ENCODE measurements at regions not wholly inside any gene's neighbourhood (a gene's known extent, or its start where the extent isn't known, plus 50 kb on each side); places are given as distances from the start of the nearest gene placed in this dataset.

DNA sequence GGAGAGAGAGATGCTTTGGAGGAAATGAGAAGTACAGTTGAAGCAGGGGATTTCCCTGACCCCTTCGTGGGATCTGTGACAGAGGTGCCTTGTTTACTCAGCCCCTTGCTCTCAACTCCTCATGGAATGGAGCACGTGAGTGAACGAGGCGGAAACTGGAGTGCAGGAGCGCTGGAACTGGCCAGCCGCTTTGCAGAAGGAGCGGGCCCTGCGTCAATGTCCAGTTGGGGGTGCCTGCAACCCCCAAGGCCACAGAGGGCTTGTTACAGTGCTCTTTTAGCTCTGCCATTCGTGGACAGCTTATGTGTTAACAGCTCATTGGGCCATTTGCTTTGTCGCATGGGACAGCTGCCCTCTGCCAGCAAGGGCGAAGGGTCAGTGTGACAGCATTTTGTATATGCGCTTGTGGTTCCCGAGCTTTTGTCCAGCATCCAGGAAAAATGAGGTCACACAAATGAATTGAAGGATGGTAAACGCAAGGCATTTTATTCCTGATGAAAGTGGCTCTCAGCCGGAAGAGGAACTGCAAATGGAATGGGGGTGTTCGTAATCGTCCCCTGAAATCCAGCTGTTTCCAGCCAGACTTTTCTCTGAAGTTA, 1395.1 kb downstream of the CDH8 start:
- TF ChIP-seq, protein P1, sequence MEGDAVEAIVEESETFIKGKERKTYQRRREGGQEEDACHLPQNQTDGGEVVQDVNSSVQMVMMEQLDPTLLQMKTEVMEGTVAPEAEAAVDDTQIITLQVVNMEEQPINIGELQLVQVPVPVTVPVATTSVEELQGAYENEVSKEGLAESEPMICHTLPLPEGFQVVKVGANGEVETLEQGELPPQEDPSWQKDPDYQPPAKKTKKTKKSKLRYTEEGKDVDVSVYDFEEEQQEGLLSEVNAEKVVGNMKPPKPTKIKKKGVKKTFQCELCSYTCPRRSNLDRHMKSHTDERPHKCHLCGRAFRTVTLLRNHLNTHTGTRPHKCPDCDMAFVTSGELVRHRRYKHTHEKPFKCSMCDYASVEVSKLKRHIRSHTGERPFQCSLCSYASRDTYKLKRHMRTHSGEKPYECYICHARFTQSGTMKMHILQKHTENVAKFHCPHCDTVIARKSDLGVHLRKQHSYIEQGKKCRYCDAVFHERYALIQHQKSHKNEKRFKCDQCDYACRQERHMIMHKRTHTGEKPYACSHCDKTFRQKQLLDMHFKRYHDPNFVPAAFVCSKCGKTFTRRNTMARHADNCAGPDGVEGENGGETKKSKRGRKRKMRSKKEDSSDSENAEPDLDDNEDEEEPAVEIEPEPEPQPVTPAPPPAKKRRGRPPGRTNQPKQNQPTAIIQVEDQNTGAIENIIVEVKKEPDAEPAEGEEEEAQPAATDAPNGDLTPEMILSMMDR (IDR thresholded peaks at IDR 0.05) = no peak
- no peak for TF ChIP-seq POLR2A (IDR thresholded peaks at IDR 0.05)
